Inferior parietal cortex (tissue), 1 donor: ENCODE measurements at regions not wholly inside any gene's neighbourhood (a gene's known extent, or its start where the extent isn't known, plus 50 kb on each side); places are given as distances from the start of the nearest gene placed in this dataset.

Experiments
- DNase-seq: peaks from one replicate; pipeline ENCODE4 v3.0.0-alpha.2; 2016; ENCODE audit errors: extremely low spot score

GRCh38 chr5:56515011-56515410 is 281.9 kb upstream of the ANKRD55 start:
- DNase-seq, result no peak

- DNase-seq, result no peak
These were observed 281.1 kb upstream of the ANKRD55 start for GRCh38 chr5:56514245-56514644.

GRCh38 chr5:56513141-56513540 is 280.0 kb upstream of the ANKRD55 start:
- DNase-seq, result no peak

- no peak for DNase-seq
These were observed 279.3 kb upstream of the ANKRD55 start for GRCh38 chr5:56512313-56512996.

GRCh38 chr5:56511326-56511841 is 278.3 kb upstream of the ANKRD55 start:
- DNase-seq, result no peak

- no peak for DNase-seq
These were observed 275.1 kb upstream of the ANKRD55 start for GRCh38 chr5:56508249-56508648.

GRCh38 chr5:56507351-56507930 is 274.3 kb upstream of the ANKRD55 start:
- DNase-seq, result no peak

GRCh38 chr5:56506211-56506965 is 273.3 kb upstream of the ANKRD55 start:
- DNase-seq, result no peak

GRCh38 chr5:56503929-56504328 is 270.8 kb upstream of the ANKRD55 start:
- DNase-seq, result no peak

GRCh38 chr5:56501781-56502557 is 268.8 kb upstream of the ANKRD55 start:
- no peak for DNase-seq

- no peak for DNase-seq
These were observed 266.8 kb upstream of the ANKRD55 start for GRCh38 chr5:56499901-56500300.

- no peak for DNase-seq
These were observed 266.4 kb upstream of the ANKRD55 start for GRCh38 chr5:56499491-56499890.

GRCh38 chr5:56498759-56499395 is 265.7 kb upstream of the ANKRD55 start:
- DNase-seq, result no peak

- DNase-seq, result no peak
These were observed 263.5 kb upstream of the ANKRD55 start for GRCh38 chr5:56496581-56497063.

- peak; percentile 15 for DNase-seq
These were observed 261.2 kb upstream of the ANKRD55 start for GRCh38 chr5:56494300-56494731.

GRCh38 chr5:56493766-56494165 is 260.6 kb upstream of the ANKRD55 start:
- DNase-seq, result no peak

- DNase-seq, result no peak
These were observed 260.2 kb upstream of the ANKRD55 start for GRCh38 chr5:56493308-56493707.

GRCh38 chr5:56492812-56493211 is 259.7 kb upstream of the ANKRD55 start:
- no peak for DNase-seq

GRCh38 chr5:56490971-56491468 is 257.9 kb upstream of the ANKRD55 start:
- DNase-seq, result no peak

- DNase-seq, result no peak
These were observed 256.1 kb upstream of the ANKRD55 start for GRCh38 chr5:56489272-56489671.

GRCh38 chr5:56487528-56488115 is 254.5 kb upstream of the ANKRD55 start:
- DNase-seq, result no peak
